ENCODE measurements at regions not wholly inside any gene's neighbourhood (a gene's known extent, or its start where the extent isn't known, plus 50 kb on each side); places are given as distances from the start of the nearest gene placed in this dataset.

DNA sequence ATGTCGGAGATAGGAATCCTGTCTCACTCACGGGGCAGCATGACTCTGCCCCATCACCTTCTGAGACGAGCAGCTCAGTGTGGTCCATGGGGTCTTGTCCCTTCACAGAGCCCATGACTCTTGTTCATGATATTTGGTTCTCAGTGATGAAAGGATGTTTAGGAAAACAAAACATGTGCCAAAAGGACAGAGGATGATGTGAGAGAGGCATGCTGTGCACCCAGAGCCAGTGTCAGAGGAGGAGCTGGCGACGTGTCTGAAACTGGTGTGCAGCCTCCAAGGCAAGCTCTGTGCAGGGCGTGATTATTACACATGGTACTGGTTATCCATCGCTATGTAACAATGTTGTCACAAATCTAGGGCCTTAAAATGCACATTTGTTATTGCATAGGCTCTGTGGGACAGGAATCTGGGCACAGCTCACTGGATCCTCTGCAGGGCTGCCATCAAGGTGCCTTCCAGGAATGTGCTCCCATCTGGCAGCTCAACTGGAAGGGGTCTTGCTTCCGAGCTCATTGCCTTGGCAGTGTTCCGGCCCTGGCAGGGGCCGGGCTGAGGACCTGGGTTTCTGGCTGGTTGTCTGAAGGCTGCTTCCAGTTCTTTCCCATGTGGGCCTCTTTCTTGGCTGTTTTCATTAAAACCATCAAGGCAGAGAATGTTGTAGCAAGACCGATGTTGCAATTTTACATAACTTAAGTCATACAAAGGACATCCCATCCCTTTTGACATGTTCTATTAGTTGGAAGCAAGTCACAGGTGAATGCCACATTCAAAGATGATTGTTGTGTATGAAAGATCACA, 175.4 kb downstream of the ERMARD start:
- no peak overlapping the region for H3K4me3 ChIP-seq (ENCODE audit: low read depth, low read length)
- H3K36me3 ChIP-seq (ENCODE audit: control insufficient read depth, insufficient read depth, low read length): no peaks in the 10 kb centered on the region
- DNase-seq (ENCODE audit: low read depth) (no peak), FAIRE-seq (no peak)
- H3K27me3 ChIP-seq (ENCODE audit: control insufficient read depth, insufficient read depth, low read length): peaks cover 2% of the 10 kb centered on the region
- TF ChIP-seq, protein P1, sequence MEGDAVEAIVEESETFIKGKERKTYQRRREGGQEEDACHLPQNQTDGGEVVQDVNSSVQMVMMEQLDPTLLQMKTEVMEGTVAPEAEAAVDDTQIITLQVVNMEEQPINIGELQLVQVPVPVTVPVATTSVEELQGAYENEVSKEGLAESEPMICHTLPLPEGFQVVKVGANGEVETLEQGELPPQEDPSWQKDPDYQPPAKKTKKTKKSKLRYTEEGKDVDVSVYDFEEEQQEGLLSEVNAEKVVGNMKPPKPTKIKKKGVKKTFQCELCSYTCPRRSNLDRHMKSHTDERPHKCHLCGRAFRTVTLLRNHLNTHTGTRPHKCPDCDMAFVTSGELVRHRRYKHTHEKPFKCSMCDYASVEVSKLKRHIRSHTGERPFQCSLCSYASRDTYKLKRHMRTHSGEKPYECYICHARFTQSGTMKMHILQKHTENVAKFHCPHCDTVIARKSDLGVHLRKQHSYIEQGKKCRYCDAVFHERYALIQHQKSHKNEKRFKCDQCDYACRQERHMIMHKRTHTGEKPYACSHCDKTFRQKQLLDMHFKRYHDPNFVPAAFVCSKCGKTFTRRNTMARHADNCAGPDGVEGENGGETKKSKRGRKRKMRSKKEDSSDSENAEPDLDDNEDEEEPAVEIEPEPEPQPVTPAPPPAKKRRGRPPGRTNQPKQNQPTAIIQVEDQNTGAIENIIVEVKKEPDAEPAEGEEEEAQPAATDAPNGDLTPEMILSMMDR (IDR thresholded peaks at IDR 0.05; ENCODE audit: insufficient read depth, low read length, severe bottlenecking): no peak

DNA sequence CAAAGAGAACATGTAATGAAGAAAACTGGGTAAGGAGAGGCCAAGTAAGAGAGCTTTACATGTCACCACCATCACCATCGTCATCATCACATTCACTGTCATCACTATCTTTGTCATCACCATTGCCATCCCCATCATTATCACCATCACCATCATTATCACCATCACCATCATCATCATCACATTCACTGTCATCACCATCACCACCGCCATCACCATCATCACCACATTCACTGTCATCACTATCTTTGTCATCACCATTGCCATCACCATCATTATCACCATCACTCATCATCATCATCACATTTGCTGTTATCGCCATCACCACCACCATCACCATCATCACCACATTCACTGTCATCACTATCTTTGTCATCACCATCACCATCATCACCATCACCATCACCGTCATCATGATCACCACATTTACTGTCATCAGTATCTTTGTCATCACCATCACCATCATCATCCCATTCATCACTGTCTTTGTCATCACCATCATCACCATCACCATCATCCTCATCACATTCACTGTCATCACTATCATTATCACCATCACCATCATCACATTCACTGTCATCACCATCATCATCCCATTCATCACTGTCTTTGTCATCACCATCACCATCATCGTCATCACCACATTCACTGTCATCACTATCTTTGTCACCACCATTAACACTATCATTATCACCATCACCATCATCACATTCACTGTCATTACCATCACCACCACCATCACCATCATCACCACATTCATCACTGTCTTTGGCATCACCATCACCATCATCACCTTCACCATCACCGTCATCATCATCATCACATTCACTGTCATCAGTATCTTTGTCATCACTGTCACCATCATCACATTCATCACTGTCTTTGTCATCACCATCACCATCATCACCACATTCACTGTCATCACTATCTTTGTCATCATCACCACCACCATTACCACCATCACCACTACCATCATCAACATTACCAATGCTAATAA, 172.3 kb downstream of the ERMARD start:
- TF ChIP-seq, protein P1 (IDR thresholded peaks at IDR 0.05; ENCODE audit: insufficient read depth, low read length, severe bottlenecking): no peak
- no peak for DNase-seq (ENCODE audit: low read depth)
- FAIRE-seq: no peak
- Histone ChIP-seq H3K4me3 (ENCODE audit: low read depth, low read length) (no peak overlapping the region), H3K27me3 (ENCODE audit: control insufficient read depth, insufficient read depth, low read length) (no peaks in the 10 kb centered on the region), H3K36me3 (ENCODE audit: control insufficient read depth, insufficient read depth, low read length) (no peaks in the 10 kb centered on the region)

- Histone ChIP-seq H3K36me3 (ENCODE audit: control insufficient read depth, insufficient read depth, low read length) (no peaks in the 10 kb centered on the region), H3K27me3 (ENCODE audit: control insufficient read depth, insufficient read depth, low read length) (no peaks in the 10 kb centered on the region), H3K4me3 (ENCODE audit: low read depth, low read length) (no peak overlapping the region)
- FAIRE-seq (no peak), DNase-seq (ENCODE audit: low read depth) (no peak)
- TF ChIP-seq, protein P1 (IDR thresholded peaks at IDR 0.05; ENCODE audit: insufficient read depth, low read length, severe bottlenecking): no peak
These were observed 170.7 kb downstream of the ERMARD start for GRCh38 chr6:169921853-169922824.

DNA sequence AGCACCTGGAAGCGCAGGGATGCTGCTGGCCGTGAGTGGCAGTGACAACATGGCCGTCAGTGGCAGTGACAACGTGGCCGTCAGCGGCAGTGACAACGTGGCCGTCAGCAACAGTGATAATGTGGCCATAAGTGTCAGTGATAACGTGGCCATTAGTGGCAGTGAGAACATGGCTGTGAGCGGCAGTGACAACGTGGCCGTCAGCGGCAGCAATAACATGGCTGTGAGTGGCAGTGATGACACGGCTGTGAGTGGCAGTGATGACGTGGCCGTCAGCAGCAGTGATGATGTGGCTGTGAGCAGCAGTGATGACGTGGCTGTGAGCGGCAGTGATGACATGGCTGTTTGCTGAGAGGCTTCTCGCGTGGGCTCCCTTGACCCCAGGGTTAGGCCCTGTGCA, 169.8 kb downstream of the ERMARD start:
- no peak for DNase-seq (ENCODE audit: low read depth)
- no peak overlapping the region for H3K4me3 ChIP-seq (ENCODE audit: low read depth, low read length)
- no peaks in the 10 kb centered on the region for H3K27me3 ChIP-seq (ENCODE audit: control insufficient read depth, insufficient read depth, low read length)
- H3K36me3 ChIP-seq (ENCODE audit: control insufficient read depth, insufficient read depth, low read length): no peaks in the 10 kb centered on the region
- TF ChIP-seq, protein P1 (IDR thresholded peaks at IDR 0.05; ENCODE audit: insufficient read depth, low read length, severe bottlenecking): no peak
- FAIRE-seq: no peak

GRCh38 chr6:169920359-169921020, 169.1 kb downstream of the ERMARD start:
- TF ChIP-seq, protein P1 (IDR thresholded peaks at IDR 0.05; ENCODE audit: insufficient read depth, low read length, severe bottlenecking): no peak
- DNase-seq (ENCODE audit: low read depth) (no peak), FAIRE-seq (no peak)
- Histone ChIP-seq H3K36me3 (ENCODE audit: control insufficient read depth, insufficient read depth, low read length) (no peaks in the 10 kb centered on the region), H3K27me3 (ENCODE audit: control insufficient read depth, insufficient read depth, low read length) (no peaks in the 10 kb centered on the region), H3K4me3 (ENCODE audit: low read depth, low read length) (no peak overlapping the region)
